ENCODE measurements at regions not wholly inside any gene's neighbourhood (a gene's known extent, or its start where the extent isn't known, plus 50 kb on each side); places are given as distances from the start of the nearest gene placed in this dataset.

GRCh38 chr12:47488888-47489287 lies 216.9 kb downstream of the RPAP3 start:
- TF ChIP-seq FOXP2 (optimal IDR thresholded peaks at IDR 0.05; ENCODE audit: borderline replicate concordance, extremely low read depth, extremely low read length, insufficient read depth) (no peak), POLR2AphosphoS5 (IDR thresholded peaks at IDR 0.05; ENCODE audit: low read depth, low read length) (no peak)
